ENCODE measurements at regions not wholly inside any gene's neighbourhood (a gene's known extent, or its start where the extent isn't known, plus 50 kb on each side); places are given as distances from the start of the nearest gene placed in this dataset.

DNA sequence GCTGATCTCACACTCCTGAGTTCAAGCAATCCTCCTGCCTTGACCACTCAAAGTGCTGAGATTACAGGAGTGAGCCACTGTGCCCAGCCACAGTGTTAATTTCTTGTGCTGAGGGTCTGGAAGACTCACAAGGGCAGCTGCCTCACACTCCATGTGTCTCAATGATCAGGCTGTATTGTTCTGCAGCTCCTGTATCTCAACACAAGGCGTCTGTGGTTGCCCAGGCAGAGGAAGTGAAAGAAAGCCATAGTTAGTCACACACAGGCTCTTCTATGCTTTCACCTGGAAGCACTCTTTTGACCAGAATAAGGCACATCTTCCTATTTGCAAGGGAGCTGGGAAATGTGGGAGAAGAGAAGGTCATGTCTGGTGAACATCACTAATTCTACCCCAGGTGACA, 107.3 kb upstream of the ZNF507 start:
- TF ChIP-seq TAF1 (IDR thresholded peaks at IDR 0.05; ENCODE audit: borderline replicate concordance, low read depth, low read length) (no peak), POLR2A (IDR thresholded peaks at IDR 0.05; ENCODE audit: low read depth, low read length) (no peak)

All from GM12892 (cell line).